ENCODE measurements at regions not wholly inside any gene's neighbourhood (a gene's known extent, or its start where the extent isn't known, plus 50 kb on each side); places are given as distances from the start of the nearest gene placed in this dataset.
"Not testable (repeated sequence)": the region's sequence is repeated elsewhere in the genome, so short reads cannot be mapped to it uniquely, and the experiment has no call there.

DNA sequence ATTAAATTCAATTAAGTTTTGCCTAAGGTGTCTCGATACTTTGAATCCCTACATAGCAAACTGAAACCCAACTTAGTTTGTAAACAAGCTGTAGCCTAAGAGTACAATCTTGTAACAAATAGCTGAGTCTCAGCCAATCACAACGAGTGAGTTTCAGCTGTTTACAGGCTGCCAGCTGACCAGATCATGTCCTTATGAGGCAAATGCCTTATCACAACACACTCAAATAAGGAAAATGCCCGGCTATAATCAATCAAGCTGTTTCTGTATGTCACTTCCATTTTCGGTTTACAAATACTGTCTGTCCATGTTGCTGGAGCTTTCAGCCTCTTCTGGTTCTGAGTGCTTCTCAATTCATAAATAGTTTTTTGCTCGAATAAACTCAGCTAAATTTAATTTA, 943.8 kb downstream of the SLC16A7 start:
- Histone ChIP-seq H3K4me1 (ENCODE audit: control insufficient read depth, insufficient read depth, low read length) (no peaks in the 10 kb centered on the region), H3K27me3 (ENCODE audit: control insufficient read depth, insufficient read depth, low read length, poor library complexity, severe bottlenecking) (no peaks in the 10 kb centered on the region), H3K36me3 (ENCODE audit: control insufficient read depth, insufficient read depth, low read length) (no peaks in the 10 kb centered on the region), H3K9me3 (ENCODE audit: control insufficient read depth, low read length) (no peaks in the 10 kb centered on the region), H3K27ac (ENCODE audit: insufficient read depth, low read depth, low read length, poor library complexity, severe bottlenecking) (no peak overlapping the region), H3K4me3 (ENCODE audit: insufficient read depth, low read depth, low read length) (no peak overlapping the region)
- WGBS, 2 experiments, result 82 to 91% methylated on average over 4 of the region's 5 CpGs

DNA sequence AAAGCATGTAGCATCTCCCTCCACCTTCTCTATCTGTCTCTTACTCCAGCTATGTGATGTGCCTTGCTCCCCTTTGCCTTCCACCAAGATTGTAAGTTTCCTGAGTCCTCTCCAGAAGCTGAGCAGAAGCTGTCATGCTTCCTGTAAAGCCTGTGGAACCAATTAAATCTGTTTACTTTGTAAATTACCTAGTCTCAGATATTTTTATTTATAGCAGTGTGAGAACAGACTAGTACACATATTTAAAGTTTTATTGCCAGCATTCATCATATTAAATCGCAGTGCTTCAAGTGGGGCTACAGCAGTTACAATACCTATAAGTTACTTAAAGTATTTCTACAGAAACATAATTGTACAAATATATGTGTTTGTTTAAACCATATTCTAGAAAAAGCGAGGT, 973.1 kb downstream of the SLC16A7 start:
- Histone ChIP-seq H3K9me3 (ENCODE audit: control insufficient read depth, low read length) (no peaks in the 10 kb centered on the region), H3K4me3 (ENCODE audit: insufficient read depth, low read depth, low read length) (no peak overlapping the region), H3K36me3 (ENCODE audit: control insufficient read depth, insufficient read depth, low read length) (no peaks in the 10 kb centered on the region), H3K27me3 (ENCODE audit: control insufficient read depth, insufficient read depth, low read length, poor library complexity, severe bottlenecking) (no peaks in the 10 kb centered on the region), H3K27ac (ENCODE audit: insufficient read depth, low read depth, low read length, poor library complexity, severe bottlenecking) (no peak overlapping the region), H3K4me1 (ENCODE audit: control insufficient read depth, insufficient read depth, low read length) (no peaks in the 10 kb centered on the region)
- 88 to 100% methylated on average over 1 of the region's 2 CpGs for WGBS, 2 experiments

DNA sequence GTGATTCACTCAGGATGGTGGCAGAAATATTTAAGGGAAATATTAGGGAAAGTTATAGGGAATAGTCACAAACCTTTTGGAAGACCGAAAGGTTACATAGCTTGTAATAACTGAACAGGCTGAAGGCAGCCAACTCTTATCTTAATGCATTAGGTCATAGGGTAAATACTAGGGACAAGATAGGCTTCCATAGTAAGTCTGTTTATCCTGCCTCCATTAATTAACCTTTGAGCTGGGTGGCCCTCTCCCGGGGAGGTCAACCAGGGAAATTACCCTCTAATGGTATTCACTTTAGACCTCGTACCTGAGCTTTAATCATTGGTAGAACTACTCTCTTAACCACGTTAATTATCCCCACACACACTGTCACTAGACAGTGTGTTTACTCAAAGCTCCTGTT, 981.8 kb downstream of the SLC16A7 start:
- Histone ChIP-seq H3K9me3 (ENCODE audit: control insufficient read depth, low read length) (no peaks in the 10 kb centered on the region), H3K4me1 (ENCODE audit: control insufficient read depth, insufficient read depth, low read length) (no peaks in the 10 kb centered on the region), H3K27me3 (ENCODE audit: control insufficient read depth, insufficient read depth, low read length, poor library complexity, severe bottlenecking) (no peaks in the 10 kb centered on the region), H3K4me3 (ENCODE audit: insufficient read depth, low read depth, low read length) (no peak overlapping the region), H3K36me3 (ENCODE audit: control insufficient read depth, insufficient read depth, low read length) (no peaks in the 10 kb centered on the region), H3K27ac (ENCODE audit: insufficient read depth, low read depth, low read length, poor library complexity, severe bottlenecking) (no peak overlapping the region)
- WGBS, 2 experiments, result 80 to 85% methylated on average over 4 of the region's 4 CpGs

DNA sequence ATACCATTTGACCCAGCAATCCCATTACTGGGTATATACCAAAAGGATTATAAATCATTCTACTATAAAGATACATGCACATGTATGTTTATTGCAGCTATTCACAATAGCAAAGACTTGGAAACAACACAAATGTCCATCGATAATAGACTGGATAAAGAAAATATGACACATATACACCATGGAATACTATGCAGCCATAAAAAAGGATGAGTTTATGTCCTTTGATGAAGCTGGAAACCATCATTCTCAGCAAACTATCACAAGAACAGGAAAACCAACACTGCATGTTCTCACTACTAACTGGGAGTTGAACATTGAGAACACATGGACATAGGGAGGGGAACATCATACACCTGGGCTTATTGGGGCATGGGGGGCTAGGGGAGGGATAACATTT, 991.8 kb downstream of the SLC16A7 start:
- 78% methylated on average over 1 of the region's 1 CpG; no CpG with 5 or more reads in 1 of the 2 experiments for WGBS, 2 experiments
- not testable (repeated sequence) for H3K4me3 ChIP-seq (ENCODE audit: insufficient read depth, low read depth, low read length); H3K27me3 ChIP-seq (ENCODE audit: control insufficient read depth, insufficient read depth, low read length, poor library complexity, severe bottlenecking); H3K4me1 ChIP-seq (ENCODE audit: control insufficient read depth, insufficient read depth, low read length); H3K36me3 ChIP-seq (ENCODE audit: control insufficient read depth, insufficient read depth, low read length); H3K27ac ChIP-seq (ENCODE audit: insufficient read depth, low read depth, low read length, poor library complexity, severe bottlenecking); H3K9me3 ChIP-seq (ENCODE audit: control insufficient read depth, low read length)

DNA sequence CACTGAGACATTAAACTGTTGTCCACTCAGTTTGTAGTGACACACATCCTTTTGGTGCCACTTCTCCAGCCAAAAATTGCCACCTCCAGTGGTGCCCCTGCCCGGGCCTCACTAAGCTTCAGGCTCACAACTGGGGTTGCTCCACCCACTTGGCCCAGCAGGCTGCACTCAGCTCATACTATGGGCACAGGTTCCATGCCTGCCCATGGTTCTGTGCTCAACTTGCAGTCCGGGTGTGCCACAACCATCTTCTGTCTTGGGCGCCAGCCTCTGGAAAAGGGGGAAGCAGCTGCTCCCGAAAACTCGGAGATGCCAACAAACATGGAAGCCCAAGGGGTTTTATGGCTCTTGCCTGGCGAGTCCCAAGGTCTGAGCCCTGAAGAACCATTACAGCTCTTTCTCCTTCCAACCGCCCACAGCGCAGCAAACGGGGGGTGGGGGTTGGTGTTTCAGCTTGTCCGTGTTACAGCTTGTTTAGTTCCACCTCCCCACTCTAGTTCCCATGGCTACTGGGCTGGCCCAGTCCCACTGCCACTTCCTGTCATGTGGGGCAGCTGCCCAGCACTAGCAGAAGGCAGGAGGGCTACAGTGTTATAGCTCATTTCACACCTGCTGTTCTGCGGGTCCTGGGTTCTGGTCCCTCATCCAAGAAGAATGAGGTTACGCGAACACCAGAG, 998.3 kb downstream of the SLC16A7 start:
- no peak overlapping the region for H3K27ac ChIP-seq (ENCODE audit: insufficient read depth, low read depth, low read length, poor library complexity, severe bottlenecking)
- no peaks in the 10 kb centered on the region for H3K36me3 ChIP-seq (ENCODE audit: control insufficient read depth, insufficient read depth, low read length)
- H3K4me3 ChIP-seq (ENCODE audit: insufficient read depth, low read depth, low read length), result no peak overlapping the region
- no peaks in the 10 kb centered on the region for H3K27me3 ChIP-seq (ENCODE audit: control insufficient read depth, insufficient read depth, low read length, poor library complexity, severe bottlenecking)
- no peaks in the 10 kb centered on the region for H3K4me1 ChIP-seq (ENCODE audit: control insufficient read depth, insufficient read depth, low read length)
- WGBS, 2 experiments, result 90 to 91% methylated on average over 13 of the region's 13 CpGs
- peaks cover 3% of the 10 kb centered on the region for H3K9me3 ChIP-seq (ENCODE audit: control insufficient read depth, low read length)

DNA sequence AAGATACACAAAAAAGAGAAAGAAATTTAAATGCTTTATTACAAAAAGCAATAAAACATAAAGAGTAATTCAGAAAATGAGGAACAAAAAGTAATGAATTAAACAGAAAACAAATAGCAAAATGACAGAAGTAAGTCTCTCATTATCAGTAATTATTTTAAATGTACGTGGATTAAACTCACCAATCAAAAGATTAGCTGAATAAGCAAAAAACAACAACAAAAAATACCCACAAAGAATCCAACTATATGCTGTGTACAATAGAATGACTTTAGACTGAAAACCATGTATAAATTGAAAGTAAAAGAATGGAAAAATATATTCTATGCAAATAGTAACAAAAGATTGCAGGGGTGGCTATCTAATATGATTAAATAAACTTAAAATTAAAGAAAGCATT, 1006.8 kb downstream of the SLC16A7 start:
- WGBS, 2 experiments, result no CpG with 5 or more reads among the region's 1 CpG
- Histone ChIP-seq H3K36me3 (ENCODE audit: control insufficient read depth, insufficient read depth, low read length) (no peaks in the 10 kb centered on the region), H3K9me3 (ENCODE audit: control insufficient read depth, low read length) (no peaks in the 10 kb centered on the region), H3K27ac (ENCODE audit: insufficient read depth, low read depth, low read length, poor library complexity, severe bottlenecking) (no peak overlapping the region), H3K27me3 (ENCODE audit: control insufficient read depth, insufficient read depth, low read length, poor library complexity, severe bottlenecking) (no peaks in the 10 kb centered on the region), H3K4me3 (ENCODE audit: insufficient read depth, low read depth, low read length) (no peak overlapping the region), H3K4me1 (ENCODE audit: control insufficient read depth, insufficient read depth, low read length) (no peaks in the 10 kb centered on the region)

DNA sequence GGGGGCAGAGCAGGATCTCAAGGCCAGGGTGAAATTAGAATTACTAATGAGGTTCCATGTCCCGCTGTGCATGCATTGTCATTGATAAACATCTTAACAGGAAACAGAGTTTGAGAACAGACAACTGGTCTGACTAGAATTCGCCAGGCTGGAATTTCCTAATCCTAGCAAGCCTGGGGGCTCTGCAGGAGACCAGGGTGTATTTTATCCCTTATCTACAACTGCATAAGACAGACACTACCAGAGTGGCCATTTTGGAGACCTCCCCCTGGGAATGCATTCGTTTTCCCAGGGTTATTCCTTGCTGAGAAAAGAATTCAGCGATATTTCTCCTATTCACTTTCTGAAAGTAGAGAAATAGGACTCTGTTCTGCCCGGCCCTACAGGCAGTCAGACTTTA, 1007.6 kb downstream of the SLC16A7 start:
- not testable (repeated sequence) for H3K27ac ChIP-seq (ENCODE audit: insufficient read depth, low read depth, low read length, poor library complexity, severe bottlenecking); H3K36me3 ChIP-seq (ENCODE audit: control insufficient read depth, insufficient read depth, low read length); H3K27me3 ChIP-seq (ENCODE audit: control insufficient read depth, insufficient read depth, low read length, poor library complexity, severe bottlenecking); H3K4me3 ChIP-seq (ENCODE audit: insufficient read depth, low read depth, low read length); H3K4me1 ChIP-seq (ENCODE audit: control insufficient read depth, insufficient read depth, low read length); H3K9me3 ChIP-seq (ENCODE audit: control insufficient read depth, low read length)
- WGBS, 2 experiments, result 63 to 70% methylated on average over 5 of the region's 5 CpGs

DNA sequence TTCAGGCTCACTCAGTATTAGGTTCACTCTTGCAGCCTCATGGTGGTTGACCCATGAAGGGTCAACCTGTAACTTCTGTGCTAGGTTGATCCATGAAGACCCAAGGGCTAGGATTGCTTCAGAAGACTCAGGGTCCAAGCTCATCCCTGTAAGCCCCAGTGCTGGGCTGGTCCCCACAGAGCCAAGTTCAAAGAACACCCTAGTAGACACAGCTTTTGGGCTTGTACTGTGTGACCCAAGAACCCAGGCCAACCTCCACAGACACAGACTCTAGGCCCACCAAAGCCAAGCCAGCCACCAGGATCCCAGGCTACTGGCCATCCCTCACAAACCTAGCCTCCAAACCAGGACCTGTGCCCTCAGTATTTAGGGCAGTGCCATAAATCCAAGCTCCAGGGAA, 1020.6 kb downstream of the SLC16A7 start:
- no peaks in the 10 kb centered on the region for H3K36me3 ChIP-seq (ENCODE audit: control insufficient read depth, insufficient read depth, low read length)
- H3K4me1 ChIP-seq (ENCODE audit: control insufficient read depth, insufficient read depth, low read length), result no peaks in the 10 kb centered on the region
- no peak overlapping the region for H3K4me3 ChIP-seq (ENCODE audit: insufficient read depth, low read depth, low read length)
- H3K9me3 ChIP-seq (ENCODE audit: control insufficient read depth, low read length), result peaks cover 2% of the 10 kb centered on the region
- H3K27me3 ChIP-seq (ENCODE audit: control insufficient read depth, insufficient read depth, low read length, poor library complexity, severe bottlenecking), result no peaks in the 10 kb centered on the region
- H3K27ac ChIP-seq (ENCODE audit: insufficient read depth, low read depth, low read length, poor library complexity, severe bottlenecking), result no peak overlapping the region

DNA sequence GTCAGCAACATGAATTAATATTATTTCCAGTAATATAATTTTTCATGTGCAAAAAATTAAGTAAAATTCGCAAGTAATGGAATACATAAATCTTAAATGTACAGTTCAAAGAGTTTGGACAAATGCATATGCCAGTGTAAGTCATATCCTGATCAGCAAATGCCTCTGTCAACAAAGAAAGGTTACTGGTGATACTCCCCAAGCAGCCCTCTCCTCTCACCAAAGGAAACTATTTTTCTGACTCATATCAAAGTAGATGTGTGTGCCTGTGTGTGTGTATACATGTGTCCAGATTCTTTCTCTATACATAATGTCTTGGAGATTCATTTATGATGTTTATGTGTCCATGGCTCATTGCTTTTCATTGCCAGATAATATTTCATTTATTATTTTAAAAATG, 1035.0 kb downstream of the SLC16A7 start:
- Histone ChIP-seq H3K27me3 (ENCODE audit: control insufficient read depth, insufficient read depth, low read length, poor library complexity, severe bottlenecking) (no peaks in the 10 kb centered on the region), H3K4me1 (ENCODE audit: control insufficient read depth, insufficient read depth, low read length) (no peaks in the 10 kb centered on the region), H3K4me3 (ENCODE audit: insufficient read depth, low read depth, low read length) (no peak overlapping the region), H3K36me3 (ENCODE audit: control insufficient read depth, insufficient read depth, low read length) (no peaks in the 10 kb centered on the region), H3K27ac (ENCODE audit: insufficient read depth, low read depth, low read length, poor library complexity, severe bottlenecking) (no peak overlapping the region), H3K9me3 (ENCODE audit: control insufficient read depth, low read length) (no peaks in the 10 kb centered on the region)
- WGBS, 2 experiments, result 40 to 78% methylated on average over 1 of the region's 1 CpG

DNA sequence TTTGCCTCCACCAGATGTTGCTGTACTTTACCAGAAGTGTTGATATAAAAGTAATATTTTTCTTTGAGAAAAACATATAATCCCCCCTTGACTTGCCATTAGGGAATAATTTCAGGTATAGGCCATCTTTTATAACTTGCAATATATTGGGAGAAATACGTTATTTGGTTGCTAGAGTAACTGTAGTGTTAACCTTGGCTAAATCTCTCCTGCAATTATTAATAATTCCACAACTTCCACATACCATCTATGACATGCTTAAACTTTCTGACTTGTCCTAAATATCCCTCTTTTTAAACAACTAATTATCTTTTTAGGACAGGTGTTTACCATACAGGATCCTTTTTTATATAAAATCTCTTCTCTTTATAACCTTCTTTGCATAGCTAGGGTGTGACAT, 1048.2 kb downstream of the SLC16A7 start:
- Histone ChIP-seq H3K27me3 (ENCODE audit: control insufficient read depth, insufficient read depth, low read length, poor library complexity, severe bottlenecking) (no peaks in the 10 kb centered on the region), H3K27ac (ENCODE audit: insufficient read depth, low read depth, low read length, poor library complexity, severe bottlenecking) (no peak overlapping the region), H3K36me3 (ENCODE audit: control insufficient read depth, insufficient read depth, low read length) (no peaks in the 10 kb centered on the region), H3K9me3 (ENCODE audit: control insufficient read depth, low read length) (peaks cover 3% of the 10 kb centered on the region), H3K4me3 (ENCODE audit: insufficient read depth, low read depth, low read length) (no peak overlapping the region), H3K4me1 (ENCODE audit: control insufficient read depth, insufficient read depth, low read length) (no peaks in the 10 kb centered on the region)
- no CpG with 5 or more reads among the region's 1 CpG for WGBS, 2 experiments

DNA sequence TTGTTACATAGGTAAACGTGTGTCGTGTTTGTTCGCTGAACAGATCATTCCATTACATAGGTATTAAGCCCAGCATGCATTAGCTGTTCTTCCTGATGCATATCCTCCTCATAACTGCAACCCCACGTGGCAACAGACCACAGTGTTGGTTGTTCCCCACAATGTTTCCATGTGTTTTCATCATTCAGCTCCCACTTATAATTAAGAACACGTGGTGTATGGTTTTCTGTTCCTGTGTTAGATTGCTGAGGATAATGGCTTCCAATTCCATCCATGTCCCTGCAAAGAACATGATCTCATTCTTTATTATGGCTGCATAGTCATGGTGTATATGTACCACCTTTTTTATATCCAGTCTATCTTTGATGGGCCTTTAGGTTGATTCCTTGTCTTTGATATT, 1071.1 kb downstream of the SLC16A7 start:
- no peaks in the 10 kb centered on the region for H3K27me3 ChIP-seq (ENCODE audit: control insufficient read depth, insufficient read depth, low read length, poor library complexity, severe bottlenecking)
- no peak overlapping the region for H3K27ac ChIP-seq (ENCODE audit: insufficient read depth, low read depth, low read length, poor library complexity, severe bottlenecking)
- WGBS, 2 experiments, result 78 to 87% methylated on average over 5 of the region's 5 CpGs
- H3K36me3 ChIP-seq (ENCODE audit: control insufficient read depth, insufficient read depth, low read length), result no peaks in the 10 kb centered on the region
- no peaks in the 10 kb centered on the region for H3K4me1 ChIP-seq (ENCODE audit: control insufficient read depth, insufficient read depth, low read length)
- no peak overlapping the region for H3K4me3 ChIP-seq (ENCODE audit: insufficient read depth, low read depth, low read length)
- H3K9me3 ChIP-seq (ENCODE audit: control insufficient read depth, low read length), result no peaks in the 10 kb centered on the region

Measured in ectodermal cell (in vitro differentiated cells).